ENCODE measurements at regions not wholly inside any gene's neighbourhood (a gene's known extent, or its start where the extent isn't known, plus 50 kb on each side); places are given as distances from the start of the nearest gene placed in this dataset.

- Histone ChIP-seq H3K9me3 (ENCODE audit: low read length) (no peaks in the 10 kb centered on the region), H4K20me1 (ENCODE audit: insufficient read depth, low read length) (no peaks in the 10 kb centered on the region), H3K4me2 (ENCODE audit: low read length) (no peak overlapping the region), H3K36me3 (ENCODE audit: insufficient read depth, low read length) (no peaks in the 10 kb centered on the region), H3F3A (ENCODE audit: insufficient read depth, low read length) (no peaks in the 10 kb centered on the region), H3K27ac (ENCODE audit: low read depth, low read length, poor library complexity, severe bottlenecking) (no peak overlapping the region), H3K4me3 (ENCODE audit: low read depth, low read length, poor library complexity, severe bottlenecking) (no peak overlapping the region), H3K79me2 (ENCODE audit: insufficient read depth, low read length) (no peaks in the 10 kb centered on the region), H3K4me1 (ENCODE audit: insufficient read depth, low read length, severe bottlenecking) (no peaks in the 10 kb centered on the region), H3K9me2 (ENCODE audit: low read depth, low read length) (no peaks in the 10 kb centered on the region), H2AFZ (ENCODE audit: low read length) (no peak overlapping the region), H3K27me3 (ENCODE audit: insufficient read depth, low read length) (no peaks in the 10 kb centered on the region), H3K9ac (ENCODE audit: low read length) (no peak overlapping the region)
- TF ChIP-seq EZH2 (IDR thresholded peaks at IDR 0.05; ENCODE audit: borderline replicate concordance, low read length) (no peak), CTCF (IDR thresholded peaks at IDR 0.05; ENCODE audit: low read length) (no peak)
Observed at GRCh38 chr6:45718871-45719270, 296.8 kb downstream of the CLIC5 start.

- Histone ChIP-seq H3K9me3 (ENCODE audit: low read length) (no peaks in the 10 kb centered on the region), H3F3A (ENCODE audit: insufficient read depth, low read length) (no peaks in the 10 kb centered on the region), H3K27me3 (ENCODE audit: insufficient read depth, low read length) (no peaks in the 10 kb centered on the region), H3K9ac (ENCODE audit: low read length) (no peak overlapping the region), H3K36me3 (ENCODE audit: insufficient read depth, low read length) (no peaks in the 10 kb centered on the region), H3K4me3 (ENCODE audit: low read depth, low read length, poor library complexity, severe bottlenecking) (no peak overlapping the region), H4K20me1 (ENCODE audit: insufficient read depth, low read length) (no peaks in the 10 kb centered on the region), H3K4me2 (ENCODE audit: low read length) (no peak overlapping the region), H2AFZ (ENCODE audit: low read length) (no peak overlapping the region), H3K79me2 (ENCODE audit: insufficient read depth, low read length) (no peaks in the 10 kb centered on the region), H3K9me2 (ENCODE audit: low read depth, low read length) (no peaks in the 10 kb centered on the region), H3K27ac (ENCODE audit: low read depth, low read length, poor library complexity, severe bottlenecking) (no peak overlapping the region), H3K4me1 (ENCODE audit: insufficient read depth, low read length, severe bottlenecking) (no peaks in the 10 kb centered on the region)
- TF ChIP-seq EZH2 (IDR thresholded peaks at IDR 0.05; ENCODE audit: borderline replicate concordance, low read length) (no peak), CTCF (IDR thresholded peaks at IDR 0.05; ENCODE audit: low read length) (no peak)
Observed at GRCh38 chr6:45718131-45718530, 297.5 kb downstream of the CLIC5 start.

- H3K4me3 ChIP-seq (ENCODE audit: low read depth, low read length, poor library complexity, severe bottlenecking): no peak overlapping the region
- TF ChIP-seq CTCF (IDR thresholded peaks at IDR 0.05; ENCODE audit: low read length) (no peak), EZH2 (IDR thresholded peaks at IDR 0.05; ENCODE audit: borderline replicate concordance, low read length) (no peak)
Observed at GRCh38 chr6:45717715-45718114, 297.9 kb downstream of the CLIC5 start.

More at GRCh38 chr6:45717715-45718114, 297.9 kb downstream of the CLIC5 start:
- no peaks in the 10 kb centered on the region for H3K36me3 ChIP-seq (ENCODE audit: insufficient read depth, low read length)
- H4K20me1 ChIP-seq (ENCODE audit: insufficient read depth, low read length): no peaks in the 10 kb centered on the region
- no peaks in the 10 kb centered on the region for H3K79me2 ChIP-seq (ENCODE audit: insufficient read depth, low read length)
- no peaks in the 10 kb centered on the region for H3K9me3 ChIP-seq (ENCODE audit: low read length)
- no peaks in the 10 kb centered on the region for H3F3A ChIP-seq (ENCODE audit: insufficient read depth, low read length)
- no peak overlapping the region for H3K4me2 ChIP-seq (ENCODE audit: low read length)
- 0 out of 2 replicates have a peak, but pooled peaks cover under 1% of the 10 kb centered on the region for H3K27me3 ChIP-seq (ENCODE audit: insufficient read depth, low read length)
- H3K9me2 ChIP-seq (ENCODE audit: low read depth, low read length): no peaks in the 10 kb centered on the region
- no peak overlapping the region for H2AFZ ChIP-seq (ENCODE audit: low read length)
- no peak overlapping the region for H3K9ac ChIP-seq (ENCODE audit: low read length)
- H3K27ac ChIP-seq (ENCODE audit: low read depth, low read length, poor library complexity, severe bottlenecking): no peak overlapping the region
- H3K4me1 ChIP-seq (ENCODE audit: insufficient read depth, low read length, severe bottlenecking): no peaks in the 10 kb centered on the region
